ENCODE measurements at regions not wholly inside any gene's neighbourhood (a gene's known extent, or its start where the extent isn't known, plus 50 kb on each side); places are given as distances from the start of the nearest gene placed in this dataset.
"Not testable (repeated sequence)": the region's sequence is repeated elsewhere in the genome, so short reads cannot be mapped to it uniquely, and the experiment has no call there.

DNA sequence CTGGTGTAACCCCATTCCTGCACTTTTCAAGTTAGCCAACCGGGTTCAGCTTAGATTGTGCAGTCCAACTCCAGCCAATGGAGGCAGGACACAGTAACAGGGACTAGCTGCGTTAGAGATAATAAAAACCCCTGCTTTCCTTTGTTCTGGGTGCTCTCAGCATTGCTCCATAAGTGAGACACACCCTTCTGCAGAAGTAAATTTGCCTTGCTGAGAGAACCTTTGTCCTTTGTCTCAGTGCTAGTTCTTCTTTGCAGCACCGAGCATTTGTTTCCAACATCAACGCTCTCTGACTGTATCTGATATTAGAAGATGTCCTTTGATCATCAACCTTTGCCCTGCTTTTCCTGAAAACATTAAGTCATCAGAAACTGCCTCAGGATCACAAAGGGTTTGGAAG, 169.5 kb upstream of the OR13F1 start:
- no peak for DNase-seq

DNA sequence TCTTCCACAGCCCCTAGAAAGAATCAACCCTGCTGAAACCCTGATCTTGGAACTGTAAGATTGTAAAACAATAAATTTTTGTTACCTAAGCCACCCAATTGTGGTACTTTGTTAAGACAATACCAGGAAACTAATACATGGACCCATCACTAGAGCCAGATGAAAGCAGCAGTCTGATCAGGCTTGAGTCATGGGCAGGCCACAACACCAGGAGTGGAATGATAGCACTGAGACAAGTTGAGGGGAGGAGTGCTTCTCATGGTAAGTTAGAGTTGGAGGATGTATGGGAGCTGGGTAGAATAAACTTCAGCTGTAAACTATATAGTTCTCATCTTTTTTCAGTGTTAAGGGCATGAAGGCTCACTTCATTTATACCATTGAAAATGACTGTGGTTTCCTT, 164.4 kb upstream of the OR13F1 start:
- peak; percentile 59 for DNase-seq

DNA sequence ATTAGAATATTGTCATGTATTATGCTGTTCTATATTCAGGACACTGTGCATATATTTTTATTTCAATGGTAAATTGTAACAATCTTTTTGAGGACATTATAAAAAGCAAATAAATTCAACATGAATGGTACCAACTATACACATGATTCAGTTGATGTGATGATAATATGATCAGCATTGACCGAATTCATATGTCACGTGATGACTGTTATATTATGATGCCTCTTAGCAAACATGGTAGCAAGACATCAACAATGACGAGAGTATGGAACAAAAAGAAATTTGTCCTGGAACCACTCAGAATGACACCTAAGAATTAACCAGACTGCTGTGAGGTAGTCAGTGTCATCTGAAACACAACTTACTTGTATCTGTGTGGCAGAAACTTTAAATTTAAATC, 161.5 kb upstream of the OR13F1 start:
- DNase-seq: no peak

DNA sequence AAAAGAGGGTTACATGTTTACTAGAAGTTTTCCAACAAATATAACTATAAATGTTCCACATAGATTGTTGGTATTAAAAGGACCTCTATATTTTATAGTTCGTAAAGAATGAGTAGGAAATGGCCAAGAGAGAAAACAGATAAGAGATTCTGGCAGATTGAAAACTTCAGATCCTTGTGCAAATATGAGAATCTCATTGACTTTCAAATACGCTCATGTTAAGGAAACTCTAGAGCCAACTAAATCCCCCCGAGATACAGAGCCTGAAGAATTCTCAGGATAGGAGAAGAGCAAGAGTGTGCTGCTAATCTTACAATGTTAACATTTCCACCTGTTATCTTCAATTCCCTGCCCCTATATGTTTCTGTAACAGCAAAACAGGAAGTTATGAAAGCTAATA, 159.0 kb upstream of the OR13F1 start:
- peak; percentile 23 for DNase-seq

DNA sequence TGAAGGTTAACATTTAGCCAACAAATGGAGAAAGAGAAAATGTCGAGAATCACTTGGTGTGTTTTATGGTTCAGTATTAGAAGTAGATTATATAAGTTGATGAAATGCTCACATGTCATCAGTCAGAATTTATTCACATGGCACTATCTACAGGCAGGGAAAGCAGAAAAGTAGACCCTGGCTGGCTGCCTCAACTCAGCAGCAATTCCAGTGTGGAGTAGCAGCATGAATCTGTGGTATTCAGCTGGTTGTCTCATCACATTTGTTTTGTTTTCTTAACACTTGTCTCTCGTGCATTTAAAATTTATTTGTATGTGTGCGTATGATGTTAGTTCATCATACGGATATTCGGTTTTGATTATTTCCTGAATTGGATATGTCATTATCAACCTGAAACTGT, 153.5 kb upstream of the OR13F1 start:
- DNase-seq: no peak

DNA sequence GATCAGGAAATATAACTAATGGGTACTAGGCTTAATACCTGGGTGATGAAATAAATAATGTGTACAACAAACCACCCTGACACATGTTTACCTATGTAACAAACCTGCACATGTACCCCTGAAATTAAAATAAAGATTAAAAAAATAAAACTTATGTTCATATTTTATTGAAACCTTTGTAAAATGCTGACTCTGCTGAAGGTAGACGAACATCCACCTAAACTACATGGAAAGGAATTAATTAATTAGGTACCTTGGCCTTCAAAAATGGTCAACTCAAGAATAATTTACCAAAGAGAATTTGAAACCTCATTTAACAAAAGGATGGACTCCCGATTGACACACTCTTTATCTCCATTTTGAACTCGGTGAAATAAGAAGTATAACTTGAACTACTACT, 152.3 kb upstream of the OR13F1 start:
- DNase-seq: no peak

DNA sequence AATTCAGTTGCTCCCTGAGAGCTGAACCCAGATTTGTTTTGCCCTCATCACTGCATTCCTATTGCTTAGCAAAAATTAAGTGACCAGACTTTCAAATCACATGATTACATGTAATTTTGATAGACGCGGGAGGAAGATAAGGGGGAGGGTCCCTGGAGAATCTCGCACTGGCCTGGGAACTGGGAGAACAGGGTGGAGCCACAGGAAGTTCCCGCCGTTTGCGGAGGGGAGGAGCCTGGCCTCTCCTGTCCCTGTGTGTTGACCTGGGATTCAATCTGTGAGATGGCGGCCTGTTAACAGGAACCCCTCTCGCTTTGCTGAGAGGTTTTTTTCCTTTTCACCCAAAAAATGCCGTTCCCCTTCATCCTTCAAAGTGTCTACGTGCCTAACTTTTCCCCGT, 142.9 kb upstream of the OR13F1 start:
- DNase-seq: no peak

DNA sequence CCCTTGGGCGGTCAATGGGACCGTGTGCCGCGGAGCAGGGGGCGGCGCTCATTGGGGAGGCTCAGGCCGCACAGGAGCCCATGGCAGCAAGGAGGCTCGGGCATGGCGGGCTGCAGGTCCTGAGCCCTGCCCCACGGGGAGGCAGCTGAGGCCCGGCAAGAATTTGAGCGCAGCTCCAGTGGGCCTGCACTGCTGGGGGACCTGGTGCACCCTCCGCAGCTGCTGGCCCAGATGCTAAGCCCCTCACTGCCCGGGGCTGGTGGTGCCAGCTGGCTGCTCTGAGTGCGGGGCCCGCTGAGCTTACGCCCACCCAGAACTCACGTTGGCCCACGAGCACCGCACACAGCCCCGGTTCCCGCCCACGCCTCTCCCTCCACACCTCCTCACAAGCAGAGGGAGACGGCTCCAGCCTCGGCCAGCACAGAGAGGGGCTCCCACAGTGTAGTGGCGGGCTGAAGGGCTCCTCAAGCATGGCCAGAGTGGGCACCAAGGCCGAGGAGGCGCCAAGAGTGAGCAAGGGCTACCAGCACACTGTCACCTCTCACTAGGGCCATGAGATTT, 141.1 kb upstream of the OR13F1 start:
- DNase-seq: no peak

DNA sequence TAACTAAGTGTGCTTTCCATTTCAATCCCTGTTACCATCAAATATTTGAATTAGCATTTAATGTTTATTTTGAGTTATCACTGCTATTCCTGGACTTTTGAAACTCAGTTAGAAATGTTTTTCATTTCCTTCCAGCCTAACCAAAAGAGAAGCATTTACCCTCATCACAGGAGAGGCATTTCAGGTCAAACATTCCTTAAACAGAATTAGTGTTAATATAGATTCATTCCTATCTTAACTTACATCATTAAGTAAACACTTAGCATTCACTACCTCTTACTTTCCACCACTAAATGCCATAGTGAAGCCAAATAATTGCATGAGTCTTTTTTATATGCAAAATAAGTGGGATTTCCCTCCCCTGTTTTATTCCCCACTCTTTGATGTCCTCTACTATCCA, 136.6 kb upstream of the OR13F1 start:
- no peak for DNase-seq

DNA sequence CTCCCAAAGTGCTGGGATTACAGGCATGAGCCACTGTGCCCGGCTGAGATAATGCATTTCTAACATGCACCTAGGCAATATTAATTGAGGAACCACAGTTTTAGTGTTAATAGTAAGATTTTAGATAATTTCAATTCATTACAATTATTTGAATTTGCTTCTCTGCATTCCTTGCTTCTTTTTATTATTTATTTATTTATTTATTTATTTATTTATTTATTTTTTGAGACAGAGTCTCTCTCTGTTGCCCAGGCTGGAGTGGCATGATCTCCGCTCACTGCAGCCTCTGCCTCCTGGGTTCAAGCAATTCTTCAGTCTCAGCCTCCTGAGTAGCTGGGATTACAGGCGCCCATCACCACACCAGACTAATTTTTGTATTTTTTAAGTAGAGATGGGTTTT, 135.7 kb upstream of the OR13F1 start:
- not testable (repeated sequence) for DNase-seq

DNA sequence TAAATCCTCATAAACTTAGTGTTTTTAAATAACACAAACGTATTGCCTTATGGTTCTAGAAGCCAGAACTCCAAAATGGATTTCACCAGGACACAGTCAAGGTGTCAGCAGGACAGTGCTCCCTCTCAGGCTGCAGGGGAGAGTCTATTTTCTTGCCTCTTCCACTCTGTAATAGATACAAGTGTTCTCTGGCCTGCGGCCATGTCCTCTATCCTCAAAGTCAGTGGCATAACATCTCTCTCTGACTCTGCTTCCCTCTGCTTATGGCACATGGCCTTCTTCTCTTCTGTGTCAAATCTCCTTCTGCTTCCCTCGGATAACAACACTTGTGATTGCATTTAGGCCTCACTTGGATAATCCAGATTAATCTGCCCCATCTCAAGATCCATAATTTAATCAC, 129.4 kb upstream of the OR13F1 start:
- DNase-seq: no peak

DNA sequence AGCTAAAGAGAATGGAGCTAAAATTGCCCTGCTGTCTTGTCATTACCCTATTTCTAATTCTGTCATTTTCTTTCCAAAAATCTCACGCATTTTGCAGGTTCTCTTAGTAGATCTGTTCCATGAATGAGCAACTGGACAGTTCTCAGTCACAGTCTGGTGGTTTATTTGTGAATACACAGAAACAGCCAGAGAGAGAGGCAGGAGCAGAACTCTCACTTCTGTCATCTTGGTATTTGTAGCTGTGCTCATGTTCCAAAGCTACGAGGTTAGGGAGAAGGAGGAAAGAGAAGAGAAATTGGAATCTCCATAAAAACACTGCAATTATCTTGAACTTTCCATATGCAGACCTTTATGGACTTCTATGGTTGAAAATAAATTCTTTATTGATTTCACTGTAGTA, 118.0 kb upstream of the OR13F1 start:
- no peak for DNase-seq

DNA sequence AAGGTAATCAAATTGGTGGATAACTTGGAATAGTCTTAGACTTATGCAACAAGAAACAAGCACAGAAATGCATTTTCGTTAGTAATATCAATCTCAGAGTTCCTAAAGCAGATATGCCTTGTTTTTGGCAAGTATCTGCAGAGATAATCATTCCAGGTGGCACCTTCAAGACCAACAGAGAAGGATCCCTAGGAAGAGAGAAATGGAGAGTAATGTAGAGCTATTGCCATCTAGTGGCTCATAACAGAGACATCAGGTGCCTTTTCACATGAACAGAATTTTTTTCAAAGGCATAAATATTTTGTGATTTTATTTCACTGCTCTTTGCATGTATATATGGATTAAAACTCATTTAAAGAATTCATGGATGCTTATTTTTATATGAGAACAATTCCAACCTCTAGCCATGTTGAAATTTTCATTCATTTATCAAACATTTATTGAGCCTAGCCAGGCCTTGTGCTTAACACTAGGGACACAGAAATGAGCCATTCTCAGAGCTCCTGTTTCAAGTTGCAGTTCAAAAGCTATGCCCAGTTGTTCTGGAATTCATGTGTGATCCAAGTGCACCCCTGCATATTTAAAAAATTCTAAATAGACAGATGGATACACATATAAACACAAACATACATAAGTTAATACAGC, 117.5 kb upstream of the OR13F1 start:
- DNase-seq: peak; percentile 56

DNA sequence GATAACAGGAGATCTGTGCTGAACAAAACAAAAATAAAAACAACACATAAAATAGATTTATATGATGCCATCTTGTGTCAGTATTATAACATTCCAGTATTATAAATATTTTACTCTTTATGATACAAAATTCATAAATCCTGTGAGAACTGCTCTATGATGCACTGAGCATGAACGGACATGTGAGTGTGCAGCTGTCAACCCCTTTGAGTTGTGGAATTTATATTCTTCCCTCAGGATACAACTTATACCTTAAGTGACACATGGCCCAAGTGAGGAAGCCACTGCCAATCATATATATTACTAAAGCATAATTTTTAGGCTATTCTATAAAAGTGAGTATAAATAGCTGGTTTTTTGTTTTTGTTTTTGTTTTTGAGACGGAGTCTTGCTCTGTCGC, 116.0 kb upstream of the OR13F1 start:
- DNase-seq: no peak

DNA sequence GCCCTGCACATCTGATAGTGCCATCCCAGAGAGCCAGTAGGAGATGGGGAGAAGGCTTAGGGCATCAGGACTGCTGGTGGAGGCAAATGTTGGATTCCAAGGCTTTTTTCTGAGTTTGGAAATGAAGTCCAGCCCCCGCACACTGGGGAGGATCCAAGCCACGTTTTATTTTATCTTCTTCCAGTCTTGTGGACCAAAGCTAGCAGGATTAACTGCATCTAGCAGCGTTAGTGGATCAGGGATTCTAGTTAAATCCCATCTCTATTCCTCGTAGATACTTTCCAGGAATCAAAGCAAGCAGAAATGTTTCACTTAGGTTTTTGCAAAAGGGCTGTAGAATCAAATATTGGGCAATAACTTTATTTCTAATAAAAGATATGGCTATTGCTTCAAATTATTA, 114.7 kb upstream of the OR13F1 start:
- no peak for DNase-seq

DNA sequence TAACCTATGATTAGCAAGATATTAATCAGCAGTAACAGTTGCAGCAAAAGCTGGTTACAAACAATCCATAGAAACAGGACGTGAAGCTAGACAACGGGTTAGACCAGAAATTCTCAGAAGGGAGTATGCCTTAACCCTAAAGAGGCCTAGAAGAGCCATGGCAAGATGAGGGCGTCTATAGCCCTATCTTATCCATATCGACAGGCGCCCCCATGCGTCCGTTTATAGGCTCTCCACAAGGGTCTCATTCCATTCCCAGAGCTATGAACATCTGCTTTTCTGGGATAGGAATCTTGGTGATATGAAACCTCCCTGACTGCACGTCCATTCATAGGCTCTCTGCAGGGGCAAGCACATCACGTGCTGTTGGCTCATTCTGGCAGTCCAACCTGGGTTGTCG, 109.2 kb upstream of the OR13F1 start:
- DNase-seq: not testable (repeated sequence)

DNA sequence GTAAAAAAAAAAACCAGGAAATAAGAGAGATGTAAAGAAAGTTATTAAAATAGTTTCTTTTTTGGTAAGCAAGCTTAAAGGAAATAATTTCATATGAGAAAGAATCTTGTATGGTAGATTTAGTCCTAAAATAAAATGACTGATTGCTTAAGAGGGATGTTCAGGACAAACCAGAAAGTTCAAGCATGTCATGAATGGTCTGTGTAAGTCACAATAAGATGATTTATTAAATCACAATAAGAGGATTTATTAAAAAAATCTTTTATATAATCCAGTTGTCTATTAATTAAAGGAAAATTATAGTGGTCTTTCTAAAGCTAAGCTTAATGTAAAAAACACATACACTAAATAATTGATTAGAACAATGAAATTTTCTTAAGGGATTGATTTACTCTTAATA, 91.8 kb upstream of the OR13F1 start:
- DNase-seq: peak; percentile 57

DNA sequence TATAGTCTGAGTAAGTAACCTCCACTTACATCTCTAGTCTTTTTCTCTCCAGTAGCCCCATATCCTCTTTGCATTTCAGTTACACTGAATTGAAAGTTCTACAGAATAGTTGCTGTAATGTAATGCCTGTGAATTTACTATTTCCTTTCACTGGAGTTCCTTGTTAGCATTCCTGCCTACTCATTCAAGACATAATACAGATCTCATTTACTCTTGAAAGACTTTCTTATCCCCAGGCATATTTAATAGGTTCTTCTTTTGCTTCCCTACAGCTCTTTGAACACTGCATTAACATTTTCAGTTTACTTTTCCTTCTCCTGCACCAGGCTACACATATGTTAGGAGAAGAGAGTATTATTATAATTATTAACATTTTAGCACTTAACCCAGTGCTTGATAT, 87.6 kb upstream of the OR13F1 start:
- no peak for DNase-seq

DNA sequence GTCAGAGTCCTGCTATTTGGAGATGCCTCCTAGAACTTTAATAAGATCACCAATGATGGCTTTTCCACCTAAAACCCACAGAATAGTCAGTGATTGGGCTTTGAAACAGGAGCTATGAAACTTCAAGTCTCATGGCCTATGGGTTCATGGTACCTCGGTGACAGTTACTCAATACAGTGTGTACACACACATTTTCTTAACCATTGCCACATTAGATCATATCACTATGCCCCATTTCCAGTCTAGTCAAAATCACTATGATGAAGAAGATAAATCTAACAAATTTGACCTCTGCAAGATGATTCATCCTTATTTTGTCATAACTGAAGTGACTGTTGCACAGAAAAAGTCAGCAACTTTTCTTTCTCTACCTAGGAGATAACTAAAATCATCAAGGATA, 86.8 kb upstream of the OR13F1 start:
- DNase-seq: no peak

DNA sequence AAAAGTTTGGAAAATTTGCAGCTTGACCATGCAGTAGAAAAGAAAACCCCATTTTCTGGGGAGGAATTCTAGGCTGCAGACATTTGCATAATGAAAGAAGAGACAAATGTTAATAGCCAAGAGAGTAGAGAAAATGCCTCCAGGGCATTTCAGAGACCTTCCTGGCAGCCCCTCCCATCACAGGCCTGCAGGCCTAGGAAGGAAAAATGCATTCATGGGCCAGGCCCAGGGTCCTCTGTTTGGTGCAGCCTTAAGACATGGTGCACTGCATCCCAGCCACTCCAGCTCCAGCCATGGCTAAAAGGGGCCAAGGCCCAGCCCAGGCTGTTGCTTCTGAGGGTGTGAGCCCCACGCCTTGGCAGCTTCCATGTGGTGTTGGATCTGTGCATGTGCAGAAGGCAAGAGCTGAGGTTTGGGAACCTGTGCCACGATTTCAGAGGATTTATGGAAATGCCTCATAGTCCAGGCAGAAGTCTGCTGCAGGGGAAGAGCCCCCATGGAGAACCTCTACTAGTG, 75.0 kb upstream of the OR13F1 start:
- no peak for DNase-seq

DNA sequence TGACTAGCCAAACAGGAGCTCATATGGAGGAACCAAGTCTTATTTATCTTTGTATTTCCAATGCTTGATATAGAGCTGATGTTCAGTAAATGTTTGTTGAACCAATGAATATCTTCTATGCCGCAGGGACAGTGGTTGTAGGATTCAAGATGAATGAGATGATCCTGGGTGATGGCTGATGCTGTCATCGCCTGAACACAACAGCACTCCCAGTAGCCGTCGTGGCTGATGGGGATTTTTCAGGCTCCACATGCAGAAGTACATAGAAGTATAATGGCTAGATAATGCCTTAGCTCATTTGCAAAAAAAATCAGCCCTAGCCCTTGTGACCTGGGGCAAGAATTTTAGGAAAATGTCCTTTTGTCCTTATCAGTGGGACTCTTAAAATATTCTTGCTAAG, 69.0 kb upstream of the OR13F1 start:
- DNase-seq: peak; percentile 7

DNA sequence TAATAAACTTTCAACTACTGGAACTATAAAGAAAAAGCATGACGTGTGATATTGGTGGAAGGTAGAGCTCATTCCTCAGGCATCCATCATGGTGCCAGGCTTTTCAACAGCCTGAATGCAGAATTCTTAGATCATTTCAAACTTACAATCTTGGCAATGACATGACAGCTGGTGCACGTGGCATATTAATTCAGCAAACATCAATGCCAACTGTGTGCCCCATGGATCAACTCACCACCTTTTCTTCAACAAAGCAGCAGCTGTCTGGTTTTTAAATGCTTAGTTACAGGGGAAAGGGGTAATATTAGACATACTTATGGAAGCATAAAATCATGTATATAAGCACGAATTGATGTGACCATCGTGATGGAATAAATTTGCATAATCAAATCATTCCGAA, 56.0 kb upstream of the OR13F1 start:
- no peak for DNase-seq

Measured in OCI-M1 (cell line).